ENCODE measurements at regions not wholly inside any gene's neighbourhood (a gene's known extent, or its start where the extent isn't known, plus 50 kb on each side); places are given as distances from the start of the nearest gene placed in this dataset.

- TF ChIP-seq POLR2A (IDR thresholded peaks at IDR 0.05) (no peak), CTCF (IDR thresholded peaks at IDR 0.05) (no peak)
Measured at GRCh38 chr3:13210221-13210975, 137.2 kb upstream of the IQSEC1 start.
